CD4-positive, alpha-beta T cell treated with Interferon alpha-2 for 1 hour (primary cell): ENCODE measurements at regions not wholly inside any gene's neighbourhood (a gene's known extent, or its start where the extent isn't known, plus 50 kb on each side); places are given as distances from the start of the nearest gene placed in this dataset.

Experiments used
- DNase-seq, 2 donors: peaks; one replicate each; pipeline ENCODE4 v3.0.0-alpha.2; 2020 to 2022

GRCh38 chr20:10771435-10772140 lies 97.8 kb upstream of the JAG1 start:
- no peak for DNase-seq

GRCh38 chr20:10774357-10774943 lies 100.7 kb upstream of the JAG1 start:
- no peak for DNase-seq

GRCh38 chr20:10777710-10778109 lies 103.9 kb upstream of the JAG1 start:
- no peak for DNase-seq

- DNase-seq: no peak
Observed at GRCh38 chr20:10779911-10780310, 106.1 kb upstream of the JAG1 start.

GRCh38 chr20:10780901-10781300 lies 107.1 kb upstream of the JAG1 start:
- no peak for DNase-seq

GRCh38 chr20:10781526-10781925 lies 107.7 kb upstream of the JAG1 start:
- DNase-seq: no peak

GRCh38 chr20:10783707-10784553 lies 110.1 kb upstream of the JAG1 start:
- no peak for DNase-seq

- DNase-seq: no peak
Observed at GRCh38 chr20:10784554-10785183, 110.9 kb upstream of the JAG1 start.

GRCh38 chr20:10786678-10787077 lies 112.9 kb upstream of the JAG1 start:
- DNase-seq: no peak

- no peak for DNase-seq
Observed at GRCh38 chr20:10788055-10788454, 114.3 kb upstream of the JAG1 start.

- DNase-seq: no peak
Observed at GRCh38 chr20:10788877-10789276, 115.1 kb upstream of the JAG1 start.

GRCh38 chr20:10789386-10789785 lies 115.6 kb upstream of the JAG1 start:
- DNase-seq: no peak

GRCh38 chr20:10790013-10790412 lies 116.2 kb upstream of the JAG1 start:
- no peak for DNase-seq

- no peak for DNase-seq
Observed at GRCh38 chr20:10792291-10792690, 118.5 kb upstream of the JAG1 start.

GRCh38 chr20:10793766-10794165 lies 120.0 kb upstream of the JAG1 start:
- DNase-seq: no peak

GRCh38 chr20:10794765-10795164 lies 121.0 kb upstream of the JAG1 start:
- no peak for DNase-seq

GRCh38 chr20:10795286-10796026 lies 121.7 kb upstream of the JAG1 start:
- no peak for DNase-seq

- no peak for DNase-seq
Observed at GRCh38 chr20:10798811-10799210, 125.0 kb upstream of the JAG1 start.

GRCh38 chr20:10799735-10800134 lies 125.9 kb upstream of the JAG1 start:
- DNase-seq: no peak

GRCh38 chr20:10800288-10800687 lies 126.5 kb upstream of the JAG1 start:
- DNase-seq: no peak

GRCh38 chr20:10802236-10802635 lies 128.4 kb upstream of the JAG1 start:
- no peak for DNase-seq

- no peak for DNase-seq
Observed at GRCh38 chr20:10805764-10806163, 132.0 kb upstream of the JAG1 start.

- no peak for DNase-seq
Observed at GRCh38 chr20:10806539-10806938, 132.7 kb upstream of the JAG1 start.
